Upper lobe of left lung (tissue), 4 donors: ENCODE measurements at regions not wholly inside any gene's neighbourhood (a gene's known extent, or its start where the extent isn't known, plus 50 kb on each side); places are given as distances from the start of the nearest gene placed in this dataset.

ENCODE experiments used
- CTCF ChIP-seq, 6 experiments: fragments of 450-650 bp in 4 of 6; fragments of 200-600 bp in 2 of 6; sonication (generic) in 2 of 6; IDR thresholded peaks; one replicate each; pipeline ENCODE4 v1.5.1; 2016 to 2019; ENCODE audit warnings: antibody characterized with exemption in 6 of 6
- POLR2A ChIP-seq, 4 donors: fragments of 450-650 bp; IDR thresholded peaks; one replicate each; pipeline ENCODE4 v1.5.1; 2016 to 2017; ENCODE audit warnings: antibody characterized with exemption in 4 of 4, mild to moderate bottlenecking in 2 of 4

- TF ChIP-seq CTCF (IDR thresholded peaks at IDR 0.05), result no peak
- TF ChIP-seq POLR2A (IDR thresholded peaks at IDR 0.05), result no peak
Observed at GRCh38 chr4:77538574-77539157, 67.0 kb upstream of the CXCL13 start.
